HL-60 (cell line): ENCODE measurements at regions not wholly inside any gene's neighbourhood (a gene's known extent, or its start where the extent isn't known, plus 50 kb on each side); places are given as distances from the start of the nearest gene placed in this dataset.

ENCODE experiments used
- DNase-seq, 2 experiments: peaks; one replicate each; pipeline ENCODE4 v3.0.0-alpha.2; 2010 to 2020; ENCODE audit warnings: low read depth in 1 of 2, low spot score in 1 of 2
- H3K27ac ChIP-seq: fragments of 250-450 bp; sonication (Bioruptor Pico); replicated peaks from 2 replicates; pipeline ENCODE4 v1.5.1; 2020; ENCODE audit warnings: mild to moderate bottlenecking, moderate library complexity
- H3K27me3 ChIP-seq: fragments of 250-450 bp; sonication (Bioruptor Pico); 2 replicates; pipeline ENCODE4 v1.5.1; 2021; ENCODE audit warnings: mild to moderate bottlenecking, moderate library complexity; ENCODE audit not compliant: insufficient read depth, poor library complexity, severe bottlenecking
- H3K4me3 ChIP-seq: replicated peaks from 2 replicates; pipeline ENCODE4 v1.5.1; 2011; ENCODE audit warnings: mild to moderate bottlenecking, control low read depth, low read length; ENCODE audit not compliant: insufficient read depth
- GABPA ChIP-seq: IDR thresholded peaks from 2 replicates; pipeline ENCODE4 v1.6.1; 2012; ENCODE audit warnings: low read depth
- POLR2AphosphoS5 ChIP-seq: IDR thresholded peaks from 2 replicates; pipeline ENCODE4 v1.6.1; 2012; ENCODE audit warnings: low read depth
- SPI1 ChIP-seq: IDR thresholded peaks from 2 replicates; pipeline ENCODE4 v1.6.1; 2012; ENCODE audit warnings: low read depth, mild to moderate bottlenecking, borderline replicate concordance
- TF ChIP-seq, protein P1 (sequence below): IDR thresholded peaks from one replicate; pipeline ENCODE4 v1.5.1; 2011; ENCODE audit warnings: low read length, control low read depth, inconsistent platforms; ENCODE audit not compliant: insufficient read depth
- TF ChIP-seq, protein P2 (sequence below): IDR thresholded peaks from 2 replicates; pipeline ENCODE4 v1.6.1; 2012; ENCODE audit warnings: low read depth; ENCODE audit not compliant: insufficient replicate concordance

DNA sequence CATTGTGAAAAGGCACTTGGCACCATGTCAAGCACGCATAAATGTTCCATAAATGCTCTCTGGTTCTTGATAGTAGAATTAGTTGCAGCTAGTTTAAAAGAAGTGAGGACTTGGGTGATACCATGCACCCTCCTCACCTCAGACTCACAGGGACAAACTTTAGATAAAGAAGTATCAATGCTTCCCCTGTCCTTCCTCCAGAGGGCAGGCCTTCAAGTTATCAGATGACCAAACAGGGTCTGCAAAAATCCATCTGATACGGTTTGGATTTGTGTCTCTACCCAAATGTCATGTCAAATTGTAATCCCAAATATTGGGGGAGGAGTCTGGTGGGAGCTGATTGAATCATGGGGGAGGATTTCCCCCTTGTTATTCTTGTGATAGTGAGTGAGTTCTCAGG is 54.1 kb downstream of the C1QL2 start:
- no peak overlapping the region for H3K27ac ChIP-seq
- no peak overlapping the region for H3K4me3 ChIP-seq
- no peak for DNase-seq
- no peaks in the 10 kb centered on the region for H3K27me3 ChIP-seq
- TF ChIP-seq SPI1 (no peak), POLR2AphosphoS5 (no peak), GABPA (no peak)
- TF ChIP-seq, protein P1, sequence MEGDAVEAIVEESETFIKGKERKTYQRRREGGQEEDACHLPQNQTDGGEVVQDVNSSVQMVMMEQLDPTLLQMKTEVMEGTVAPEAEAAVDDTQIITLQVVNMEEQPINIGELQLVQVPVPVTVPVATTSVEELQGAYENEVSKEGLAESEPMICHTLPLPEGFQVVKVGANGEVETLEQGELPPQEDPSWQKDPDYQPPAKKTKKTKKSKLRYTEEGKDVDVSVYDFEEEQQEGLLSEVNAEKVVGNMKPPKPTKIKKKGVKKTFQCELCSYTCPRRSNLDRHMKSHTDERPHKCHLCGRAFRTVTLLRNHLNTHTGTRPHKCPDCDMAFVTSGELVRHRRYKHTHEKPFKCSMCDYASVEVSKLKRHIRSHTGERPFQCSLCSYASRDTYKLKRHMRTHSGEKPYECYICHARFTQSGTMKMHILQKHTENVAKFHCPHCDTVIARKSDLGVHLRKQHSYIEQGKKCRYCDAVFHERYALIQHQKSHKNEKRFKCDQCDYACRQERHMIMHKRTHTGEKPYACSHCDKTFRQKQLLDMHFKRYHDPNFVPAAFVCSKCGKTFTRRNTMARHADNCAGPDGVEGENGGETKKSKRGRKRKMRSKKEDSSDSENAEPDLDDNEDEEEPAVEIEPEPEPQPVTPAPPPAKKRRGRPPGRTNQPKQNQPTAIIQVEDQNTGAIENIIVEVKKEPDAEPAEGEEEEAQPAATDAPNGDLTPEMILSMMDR, result no peak
- TF ChIP-seq, protein P2, sequence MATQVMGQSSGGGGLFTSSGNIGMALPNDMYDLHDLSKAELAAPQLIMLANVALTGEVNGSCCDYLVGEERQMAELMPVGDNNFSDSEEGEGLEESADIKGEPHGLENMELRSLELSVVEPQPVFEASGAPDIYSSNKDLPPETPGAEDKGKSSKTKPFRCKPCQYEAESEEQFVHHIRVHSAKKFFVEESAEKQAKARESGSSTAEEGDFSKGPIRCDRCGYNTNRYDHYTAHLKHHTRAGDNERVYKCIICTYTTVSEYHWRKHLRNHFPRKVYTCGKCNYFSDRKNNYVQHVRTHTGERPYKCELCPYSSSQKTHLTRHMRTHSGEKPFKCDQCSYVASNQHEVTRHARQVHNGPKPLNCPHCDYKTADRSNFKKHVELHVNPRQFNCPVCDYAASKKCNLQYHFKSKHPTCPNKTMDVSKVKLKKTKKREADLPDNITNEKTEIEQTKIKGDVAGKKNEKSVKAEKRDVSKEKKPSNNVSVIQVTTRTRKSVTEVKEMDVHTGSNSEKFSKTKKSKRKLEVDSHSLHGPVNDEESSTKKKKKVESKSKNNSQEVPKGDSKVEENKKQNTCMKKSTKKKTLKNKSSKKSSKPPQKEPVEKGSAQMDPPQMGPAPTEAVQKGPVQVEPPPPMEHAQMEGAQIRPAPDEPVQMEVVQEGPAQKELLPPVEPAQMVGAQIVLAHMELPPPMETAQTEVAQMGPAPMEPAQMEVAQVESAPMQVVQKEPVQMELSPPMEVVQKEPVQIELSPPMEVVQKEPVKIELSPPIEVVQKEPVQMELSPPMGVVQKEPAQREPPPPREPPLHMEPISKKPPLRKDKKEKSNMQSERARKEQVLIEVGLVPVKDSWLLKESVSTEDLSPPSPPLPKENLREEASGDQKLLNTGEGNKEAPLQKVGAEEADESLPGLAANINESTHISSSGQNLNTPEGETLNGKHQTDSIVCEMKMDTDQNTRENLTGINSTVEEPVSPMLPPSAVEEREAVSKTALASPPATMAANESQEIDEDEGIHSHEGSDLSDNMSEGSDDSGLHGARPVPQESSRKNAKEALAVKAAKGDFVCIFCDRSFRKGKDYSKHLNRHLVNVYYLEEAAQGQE, result no peak

DNA sequence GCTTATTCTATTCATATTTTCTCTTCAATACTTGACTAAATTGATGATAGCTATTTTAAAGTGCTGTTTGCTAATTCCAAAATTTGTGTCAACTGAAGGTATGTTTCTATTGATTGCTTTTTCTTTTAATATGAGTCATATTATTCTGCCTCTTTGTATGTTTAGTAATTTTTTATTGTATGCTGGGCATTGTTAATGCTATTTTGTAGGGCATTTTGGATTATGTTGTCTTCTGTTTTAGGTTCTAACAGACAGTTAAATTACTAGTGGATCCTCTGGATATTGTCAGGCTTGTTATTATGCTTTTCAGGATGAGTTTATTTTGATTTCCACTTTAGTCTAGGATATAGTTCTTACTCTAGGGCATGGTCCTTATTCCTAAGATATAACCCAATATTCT is 55.6 kb downstream of the C1QL2 start:
- no peak for TF ChIP-seq POLR2AphosphoS5
- TF ChIP-seq, protein P1, result no peak
- TF ChIP-seq, protein P2, result no peak
- no peak for DNase-seq

DNA sequence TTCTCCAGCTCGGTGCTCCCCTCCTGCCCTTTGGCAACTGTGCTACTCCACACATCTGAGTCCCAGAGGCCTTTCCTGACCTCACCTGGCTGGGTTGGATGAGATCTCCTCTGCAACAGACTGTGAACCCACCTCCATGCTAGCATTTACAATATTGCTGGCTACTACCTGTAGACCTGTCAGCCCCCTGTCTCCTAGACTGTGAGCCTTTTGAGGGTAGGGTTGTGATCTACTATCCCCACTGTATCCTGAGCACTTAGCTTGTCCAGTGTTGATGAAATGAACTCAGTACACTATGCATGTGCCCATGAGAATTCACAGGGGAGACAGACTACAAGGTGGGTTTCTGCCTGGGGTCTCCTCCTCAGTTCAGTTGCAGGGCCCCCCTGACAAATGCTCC is 70.1 kb downstream of the C1QL2 start:
- TF ChIP-seq POLR2AphosphoS5, result no peak
- TF ChIP-seq, protein P1, result no peak
- TF ChIP-seq, protein P2, result no peak
- no peak for TF ChIP-seq SPI1
- TF ChIP-seq GABPA, result no peak

More for the DNA sequence above, 55.6 kb downstream of the C1QL2 start:
- Histone ChIP-seq H3K27ac (no peak overlapping the region), H3K27me3 (no peaks in the 10 kb centered on the region), H3K4me3 (no peak overlapping the region)

More for the DNA sequence above, 70.1 kb downstream of the C1QL2 start:
- DNase-seq, result no peak
- Histone ChIP-seq H3K27ac (no peak overlapping the region), H3K4me3 (no peak overlapping the region), H3K27me3 (no peaks in the 10 kb centered on the region)
